CD14-positive monocyte (primary cell): ENCODE measurements at regions not wholly inside any gene's neighbourhood (a gene's known extent, or its start where the extent isn't known, plus 50 kb on each side); places are given as distances from the start of the nearest gene placed in this dataset.

Experiments used
- DNase-seq, 3 donors: peaks; one replicate each; pipeline ENCODE4 v3.0.0-alpha.2; 2011 to 2022
- H2AFZ ChIP-seq: 2 replicates; pipeline ENCODE4 v1.6.0; 2012; ENCODE audit warnings: mild to moderate bottlenecking, low read depth, low read length, inconsistent platforms; ENCODE audit not compliant: insufficient read depth, poor library complexity, severe bottlenecking
- H3K27ac ChIP-seq, 2 donors: 1 replicate in 1 of 2; 2 replicates in 1 of 2; pipeline ENCODE4 v1.5.1; 2012 to 2013; ENCODE audit warnings: low read length in 2 of 2, control low read depth in 1 of 2, inconsistent platforms in 1 of 2, low read depth in 1 of 2, mild to moderate bottlenecking in 1 of 2
- H3K27me3 ChIP-seq, 2 donors: one replicate each; pipeline versions ENCODE4 v1.6.0 to v1.6.1; 2011 to 2013; ENCODE audit warnings: low read length in 2 of 2; ENCODE audit not compliant: control insufficient read depth in 2 of 2, insufficient read depth in 2 of 2
- H3K36me3 ChIP-seq, 2 donors: replicated peaks in 1 of 2; 1 replicate in 1 of 2; 2 replicates in 1 of 2; pipeline versions ENCODE4 v1.5.1 to v1.6.1; 2012 to 2013; ENCODE audit warnings: low read length in 2 of 2, control low read depth in 1 of 2, inconsistent platforms in 1 of 2, mild to moderate bottlenecking in 1 of 2; ENCODE audit not compliant: insufficient read depth in 2 of 2, control insufficient read depth in 1 of 2
- H3K4me1 ChIP-seq, 2 donors: 1 replicate in 1 of 2; 2 replicates in 1 of 2; pipeline versions ENCODE4 v1.5.1 to v1.6.1; 2012 to 2013; ENCODE audit warnings: low read length in 2 of 2, control low read depth in 1 of 2, inconsistent platforms in 1 of 2, mild to moderate bottlenecking in 1 of 2, moderate library complexity in 1 of 2; ENCODE audit not compliant: insufficient read depth in 2 of 2, control insufficient read depth in 1 of 2
- H3K4me2 ChIP-seq: replicated peaks from 2 replicates; pipeline ENCODE3; 2012; ENCODE audit warnings: low read length, moderate library complexity, mild to moderate bottlenecking; ENCODE audit not compliant: poor library complexity, severe bottlenecking; ENCODE audit errors: extremely low read depth
- H3K4me3 ChIP-seq, 3 experiments: fragments of 200-600 bp in 1 of 3; sonication (generic) in 1 of 3; replicated peaks in 1 of 3; 1 replicate in 2 of 3; 2 replicates in 1 of 3; pipeline ENCODE4 v1.5.1; 2011 to 2013; ENCODE audit warnings: low read length in 3 of 3, mild to moderate bottlenecking in 3 of 3, control low read depth in 2 of 3, low read depth in 2 of 3, inconsistent platforms in 1 of 3, moderate library complexity in 1 of 3
- H3K79me2 ChIP-seq: 2 replicates; pipeline ENCODE4 v1.6.0; 2012; ENCODE audit warnings: mild to moderate bottlenecking, control low read depth, inconsistent platforms, low read length, moderate library complexity; ENCODE audit not compliant: insufficient read depth
- H3K9ac ChIP-seq: 2 replicates; pipeline ENCODE4 v1.6.0; 2017; ENCODE audit warnings: low read length, mild to moderate bottlenecking; ENCODE audit not compliant: insufficient read depth, poor library complexity, severe bottlenecking
- H3K9me3 ChIP-seq, 2 donors: replicated peaks in 1 of 2; 1 replicate in 1 of 2; 2 replicates in 1 of 2; pipeline versions ENCODE4 v1.5.1 to v1.6.1; 2012 to 2013; ENCODE audit warnings: low read length in 2 of 2, control low read depth in 1 of 2; ENCODE audit not compliant: control insufficient read depth in 1 of 2, insufficient read depth in 1 of 2
- H4K20me1 ChIP-seq: 2 replicates; pipeline ENCODE4 v1.6.0; 2012; ENCODE audit warnings: mild to moderate bottlenecking, low read length, control low read depth, moderate library complexity; ENCODE audit not compliant: insufficient read depth
- H3K27ac Mint-ChIP-seq, 7 donors: one replicate each; pipeline ENCODE4 v1.8.0; 2020; ENCODE audit warnings: mild to moderate bottlenecking in 7 of 7, mixed read lengths in 7 of 7, moderate library complexity in 6 of 7, inconsistent platforms in 2 of 7
- H3K27me3 Mint-ChIP-seq, 3 donors: one replicate each; pipeline ENCODE4 v1.8.0; 2021 to 2022; ENCODE audit warnings: low read depth in 3 of 3, mild to moderate bottlenecking in 3 of 3, mixed read lengths in 3 of 3, moderate library complexity in 3 of 3, inconsistent platforms in 1 of 3
- H3K36me3 Mint-ChIP-seq, 2 donors: one replicate each; pipeline ENCODE4 v1.8.0; 2020; ENCODE audit warnings: mixed read lengths in 2 of 2, inconsistent platforms in 1 of 2, mild to moderate bottlenecking in 1 of 2
- H3K4me1 Mint-ChIP-seq: one replicate; pipeline ENCODE4 v1.8.0; 2020; ENCODE audit warnings: mild to moderate bottlenecking, mixed read lengths
- H3K4me3 Mint-ChIP-seq, 2 donors: one replicate each; pipeline ENCODE4 v1.8.0; 2020; ENCODE audit warnings: mild to moderate bottlenecking in 2 of 2, mixed read lengths in 2 of 2, moderate library complexity in 1 of 2
- H3K9me3 Mint-ChIP-seq, 7 donors: one replicate each; pipeline ENCODE4 v1.8.0; 2020 to 2022; ENCODE audit warnings: mixed read lengths in 7 of 7, mild to moderate bottlenecking in 6 of 7, moderate library complexity in 6 of 7, inconsistent platforms in 2 of 7
- CTCF ChIP-seq: fragments of 200-600 bp; IDR thresholded peaks from one replicate; pipeline ENCODE4 v1.8.0; 2022; ENCODE audit warnings: antibody characterized with exemption, mild to moderate bottlenecking
- WGBS: methylation state at CpG from one replicate; pipeline ENCODE4 v1.1.5; 2013; ENCODE audit warnings: missing lambda C conversion rate; ENCODE audit not compliant: insufficient coverage; 5-methylcytosine and 5-hydroxymethylcytosine counted together
- intact Hi-C, 2 donors: fragments of 100-400 bp; cut with micrococcal nuclease; formaldehyde crosslinking; loops; one replicate each; pipeline versions ENCODE4 v1.15.0 to v1.15.1; 2023

DNA sequence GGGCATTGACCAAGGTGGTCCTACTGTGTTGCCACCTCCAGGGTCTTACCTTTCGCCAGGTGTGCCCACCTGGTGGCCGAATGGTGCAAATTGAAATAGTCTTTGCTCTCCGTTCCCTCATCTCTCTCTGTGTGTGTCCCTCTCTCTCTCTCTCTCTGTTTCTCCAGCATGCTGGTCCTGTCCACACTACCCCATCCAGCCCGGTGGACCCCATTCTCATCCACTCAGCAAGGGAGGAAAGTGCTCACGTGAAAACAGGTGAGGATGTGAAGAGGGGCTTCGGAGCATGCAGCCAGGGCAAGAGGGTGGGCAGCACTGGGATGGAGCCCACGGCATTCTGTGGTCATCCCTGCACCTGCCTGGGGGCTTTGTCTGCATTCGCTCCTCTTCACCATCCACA, 150.1 kb downstream of the CRLF2 start:
- Mint-ChIP-seq H3K4me3 (no peak overlapping the region), H3K27me3 (peaks cover 4 to 16% (median 6%) of the 10 kb centered on the region in 3 donors), H3K4me1 (no peaks in the 10 kb centered on the region), H3K27ac (peak overlapping the region in 1 of 7 donors; percentile 8), H3K36me3 (no peaks in the 10 kb centered on the region), H3K9me3 (peaks cover 5 to 27% (median 9%) of the 10 kb centered on the region in 7 donors)
- Histone ChIP-seq H3K36me3 (no peaks in the 10 kb centered on the region), H3K27me3 (no peaks in the 10 kb centered on the region), H3K9me3 (peaks cover 0 to 13% of the 10 kb centered on the region in 2 donors), H3K79me2 (no peaks in the 10 kb centered on the region), H3K4me3 (no peak overlapping the region), H3K9ac (no peak overlapping the region), H3K4me1 (no peaks in the 10 kb centered on the region), H3K4me2 (no peak overlapping the region), H4K20me1 (no peaks in the 10 kb centered on the region), H3K27ac (no peak overlapping the region), H2AFZ (no peak overlapping the region)
- 87% methylated on average over 6 of the region's 8 CpGs for WGBS
- intact Hi-C loops, result no loop called here
- no peak for DNase-seq
- TF ChIP-seq CTCF, result no peak

- H2AFZ ChIP-seq, result no peak overlapping the region
- H3K9ac ChIP-seq, result no peak overlapping the region
- no peaks in the 10 kb centered on the region for H3K36me3 ChIP-seq
- no peak for TF ChIP-seq CTCF
- no peak overlapping the region for H3K4me3 ChIP-seq
- Mint-ChIP-seq H3K4me1 (no peaks in the 10 kb centered on the region), H3K27me3 (peaks cover 4 to 15% (median 6%) of the 10 kb centered on the region in 3 donors), H3K9me3 (peaks cover 5 to 27% (median 9%) of the 10 kb centered on the region in 7 donors), H3K36me3 (no peaks in the 10 kb centered on the region), H3K27ac (no peak overlapping the region), H3K4me3 (no peak overlapping the region)
- no peak overlapping the region for H3K27ac ChIP-seq
- DNase-seq, result no peak
- intact Hi-C loops, result no loop called here
- H3K79me2 ChIP-seq, result no peaks in the 10 kb centered on the region
- H4K20me1 ChIP-seq, result no peaks in the 10 kb centered on the region
- no peaks in the 10 kb centered on the region for H3K4me1 ChIP-seq
- peaks cover 0 to 13% of the 10 kb centered on the region in 2 donors for H3K9me3 ChIP-seq
- H3K4me2 ChIP-seq, result no peak overlapping the region
- H3K27me3 ChIP-seq, result no peaks in the 10 kb centered on the region
- WGBS, result 97% methylated on average over 7 of the region's 7 CpGs
These were observed 151.9 kb downstream of the CRLF2 start for GRCh38 chrX:1060562-1060960.
